ENCODE measurements at regions not wholly inside any gene's neighbourhood (a gene's known extent, or its start where the extent isn't known, plus 50 kb on each side); places are given as distances from the start of the nearest gene placed in this dataset.

- Histone ChIP-seq H3K4me3 (no peak overlapping the region), H3K36me3 (no peaks in the 10 kb centered on the region), H3K27ac (no peak overlapping the region), H3K27me3 (no peaks in the 10 kb centered on the region), H3K9me3 (no peaks in the 10 kb centered on the region), H3K4me1 (no peaks in the 10 kb centered on the region)
- WGBS = 48% methylated on average over 4 of the region's 4 CpGs
- DNase-seq (ENCODE audit: low spot score in 2 of 2) = no peak
- TF ChIP-seq POLR2AphosphoS5 (IDR thresholded peaks at IDR 0.05) = no peak
- no peak for TF ChIP-seq POLR2A (IDR thresholded peaks at IDR 0.05)
- TF ChIP-seq, protein P1, sequence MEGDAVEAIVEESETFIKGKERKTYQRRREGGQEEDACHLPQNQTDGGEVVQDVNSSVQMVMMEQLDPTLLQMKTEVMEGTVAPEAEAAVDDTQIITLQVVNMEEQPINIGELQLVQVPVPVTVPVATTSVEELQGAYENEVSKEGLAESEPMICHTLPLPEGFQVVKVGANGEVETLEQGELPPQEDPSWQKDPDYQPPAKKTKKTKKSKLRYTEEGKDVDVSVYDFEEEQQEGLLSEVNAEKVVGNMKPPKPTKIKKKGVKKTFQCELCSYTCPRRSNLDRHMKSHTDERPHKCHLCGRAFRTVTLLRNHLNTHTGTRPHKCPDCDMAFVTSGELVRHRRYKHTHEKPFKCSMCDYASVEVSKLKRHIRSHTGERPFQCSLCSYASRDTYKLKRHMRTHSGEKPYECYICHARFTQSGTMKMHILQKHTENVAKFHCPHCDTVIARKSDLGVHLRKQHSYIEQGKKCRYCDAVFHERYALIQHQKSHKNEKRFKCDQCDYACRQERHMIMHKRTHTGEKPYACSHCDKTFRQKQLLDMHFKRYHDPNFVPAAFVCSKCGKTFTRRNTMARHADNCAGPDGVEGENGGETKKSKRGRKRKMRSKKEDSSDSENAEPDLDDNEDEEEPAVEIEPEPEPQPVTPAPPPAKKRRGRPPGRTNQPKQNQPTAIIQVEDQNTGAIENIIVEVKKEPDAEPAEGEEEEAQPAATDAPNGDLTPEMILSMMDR (IDR thresholded peaks at IDR 0.05) = no peak
- TF ChIP-seq EP300 (IDR thresholded peaks at IDR 0.05) = no peak
Measured at GRCh38 chr18:38450876-38451275, 885.3 kb upstream of the CELF4 start.

- no peak overlapping the region for H3K4me3 ChIP-seq
- no peaks in the 10 kb centered on the region for H3K27me3 ChIP-seq
- H3K27ac ChIP-seq = no peak overlapping the region
- no peaks in the 10 kb centered on the region for H3K4me1 ChIP-seq
- 68% methylated on average over 1 of the region's 1 CpG for WGBS
- no peak for DNase-seq (ENCODE audit: low spot score in 2 of 2)
- no peaks in the 10 kb centered on the region for H3K36me3 ChIP-seq
- no peaks in the 10 kb centered on the region for H3K9me3 ChIP-seq
- TF ChIP-seq POLR2AphosphoS5 (IDR thresholded peaks at IDR 0.05) (no peak), POLR2A (IDR thresholded peaks at IDR 0.05) (no peak), EP300 (IDR thresholded peaks at IDR 0.05) (no peak)
- TF ChIP-seq, protein P1 (IDR thresholded peaks at IDR 0.05) = no peak
Measured at GRCh38 chr18:38445804-38446145, 880.2 kb upstream of the CELF4 start.

GRCh38 chr18:38444971-38445803, 879.6 kb upstream of the CELF4 start:
- H3K4me3 ChIP-seq = no peak overlapping the region
- H3K27ac ChIP-seq = no peak overlapping the region
- H3K27me3 ChIP-seq = no peaks in the 10 kb centered on the region
- no peak for DNase-seq (ENCODE audit: low spot score in 2 of 2)
- WGBS = 47% methylated on average over 7 of the region's 7 CpGs
- H3K9me3 ChIP-seq = no peaks in the 10 kb centered on the region
- TF ChIP-seq POLR2AphosphoS5 (IDR thresholded peaks at IDR 0.05) = no peak
- TF ChIP-seq POLR2A (IDR thresholded peaks at IDR 0.05) = no peak
- no peak for TF ChIP-seq EP300 (IDR thresholded peaks at IDR 0.05)
- TF ChIP-seq, protein P1 (IDR thresholded peaks at IDR 0.05) = no peak
- no peaks in the 10 kb centered on the region for H3K4me1 ChIP-seq
- H3K36me3 ChIP-seq = no peaks in the 10 kb centered on the region

DNA sequence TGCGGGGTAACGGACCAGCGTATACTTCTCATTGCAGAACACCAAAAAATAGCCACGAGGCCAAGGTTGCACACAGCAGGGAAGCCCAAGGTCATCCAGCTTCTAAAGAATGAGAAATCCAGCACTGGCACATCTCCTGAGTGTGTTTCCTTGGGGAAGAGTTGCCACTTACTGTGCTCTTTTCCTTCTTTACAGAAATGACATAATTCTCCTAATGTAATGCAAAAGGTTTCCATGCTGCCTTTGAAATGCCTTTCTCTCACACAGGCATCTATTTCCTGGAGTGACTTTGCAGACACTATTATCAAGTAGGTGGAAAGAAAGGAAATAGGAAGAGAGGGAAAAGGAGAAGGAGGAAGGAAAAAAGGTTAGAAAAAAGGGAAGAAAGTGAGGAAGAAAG, 862.1 kb upstream of the CELF4 start:
- no peaks in the 10 kb centered on the region for H3K36me3 ChIP-seq
- H3K4me1 ChIP-seq = no peaks in the 10 kb centered on the region
- WGBS = 79% methylated on average over 4 of the region's 4 CpGs
- H3K27ac ChIP-seq = no peak overlapping the region
- no peak for DNase-seq (ENCODE audit: low spot score in 2 of 2)
- no peaks in the 10 kb centered on the region for H3K27me3 ChIP-seq
- no peak overlapping the region for H3K4me3 ChIP-seq
- H3K9me3 ChIP-seq = no peaks in the 10 kb centered on the region
- TF ChIP-seq POLR2A (IDR thresholded peaks at IDR 0.05) = no peak
- TF ChIP-seq, protein P1 (IDR thresholded peaks at IDR 0.05) = no peak
- no peak for TF ChIP-seq EP300 (IDR thresholded peaks at IDR 0.05)
- TF ChIP-seq POLR2AphosphoS5 (IDR thresholded peaks at IDR 0.05) = no peak

GRCh38 chr18:38427234-38427633, 861.6 kb upstream of the CELF4 start:
- Histone ChIP-seq H3K9me3 (no peaks in the 10 kb centered on the region), H3K27me3 (no peaks in the 10 kb centered on the region), H3K36me3 (no peaks in the 10 kb centered on the region), H3K4me3 (no peak overlapping the region), H3K4me1 (no peaks in the 10 kb centered on the region), H3K27ac (no peak overlapping the region)
- TF ChIP-seq, protein P1 (IDR thresholded peaks at IDR 0.05) = no peak
- no peak for TF ChIP-seq POLR2AphosphoS5 (IDR thresholded peaks at IDR 0.05)
- no peak for TF ChIP-seq POLR2A (IDR thresholded peaks at IDR 0.05)
- TF ChIP-seq EP300 (IDR thresholded peaks at IDR 0.05) = no peak
- WGBS = 92% methylated on average over 2 of the region's 2 CpGs
- no peak for DNase-seq (ENCODE audit: low spot score in 2 of 2)
